ENCODE measurements at regions not wholly inside any gene's neighbourhood (a gene's known extent, or its start where the extent isn't known, plus 50 kb on each side); places are given as distances from the start of the nearest gene placed in this dataset.

DNA sequence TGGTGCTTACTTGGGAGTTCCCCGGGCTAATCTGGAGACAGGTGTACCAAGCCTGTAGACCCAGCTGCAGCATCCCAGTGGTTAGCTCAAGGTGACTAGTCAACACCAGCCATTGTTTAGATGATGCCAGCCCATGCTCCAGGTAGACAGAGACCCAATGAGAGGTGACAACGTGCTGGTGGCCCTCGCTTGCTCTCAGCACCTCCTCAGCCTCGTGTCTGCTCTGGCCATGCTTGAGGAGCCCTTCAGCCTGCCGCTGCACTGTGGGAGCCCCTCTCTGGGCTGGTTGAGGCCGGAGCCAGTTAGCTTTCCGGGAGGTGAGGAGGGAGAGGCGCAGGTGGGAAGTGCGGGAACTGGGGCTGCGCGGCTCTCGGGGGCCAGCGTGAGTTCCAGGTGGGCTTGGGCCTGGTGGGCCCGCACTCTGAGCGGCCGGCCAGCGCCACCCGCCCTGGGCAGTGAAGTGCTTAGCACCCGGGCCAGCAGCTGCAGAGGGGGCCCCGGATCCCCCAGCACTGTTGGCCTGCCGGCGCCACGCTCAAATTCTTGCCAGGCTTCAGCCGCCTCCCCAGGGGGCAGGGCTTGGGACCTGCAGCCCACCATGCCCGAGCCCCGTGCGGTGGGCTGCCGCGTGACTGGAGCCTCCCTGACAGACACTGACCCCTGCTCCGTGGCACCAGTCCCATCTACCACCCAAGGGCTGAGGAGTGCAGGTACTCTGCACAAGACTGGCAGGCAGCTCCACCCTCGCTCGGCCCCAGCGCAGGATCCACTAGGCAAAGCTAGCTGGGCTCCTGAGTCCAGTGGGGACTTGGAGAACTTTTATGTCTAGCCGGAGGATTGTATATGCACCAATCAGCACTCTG lies 85.9 kb upstream of the VSTM2B start:
- no peak for DNase-seq

- DNase-seq = no peak
These were observed 83.7 kb upstream of the VSTM2B start for GRCh38 chr19:29442094-29442493.

- no peak for DNase-seq
These were observed 82.9 kb upstream of the VSTM2B start for GRCh38 chr19:29442910-29443309.

GRCh38 chr19:29445246-29445645 lies 80.5 kb upstream of the VSTM2B start:
- DNase-seq = no peak

DNA sequence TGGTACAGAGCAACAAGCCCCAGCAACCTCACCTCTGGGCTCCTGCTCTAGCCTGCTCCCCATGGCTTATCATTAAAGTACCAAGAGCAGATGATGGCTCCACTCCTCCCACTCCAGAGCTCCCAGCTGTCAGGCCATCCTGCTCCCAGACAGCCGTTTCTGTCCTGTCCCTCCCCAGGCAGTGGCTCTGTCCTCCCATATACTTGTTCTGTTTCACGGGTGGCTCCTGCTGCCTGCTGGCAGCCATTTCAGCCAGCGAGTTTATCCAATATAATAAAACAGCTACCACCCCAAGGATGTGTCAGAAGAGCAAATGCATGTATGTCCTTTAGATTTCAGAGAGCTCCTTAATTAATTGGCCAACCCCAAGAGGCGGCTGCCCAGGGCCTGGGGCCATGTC lies 79.4 kb upstream of the VSTM2B start:
- no peak for DNase-seq

DNA sequence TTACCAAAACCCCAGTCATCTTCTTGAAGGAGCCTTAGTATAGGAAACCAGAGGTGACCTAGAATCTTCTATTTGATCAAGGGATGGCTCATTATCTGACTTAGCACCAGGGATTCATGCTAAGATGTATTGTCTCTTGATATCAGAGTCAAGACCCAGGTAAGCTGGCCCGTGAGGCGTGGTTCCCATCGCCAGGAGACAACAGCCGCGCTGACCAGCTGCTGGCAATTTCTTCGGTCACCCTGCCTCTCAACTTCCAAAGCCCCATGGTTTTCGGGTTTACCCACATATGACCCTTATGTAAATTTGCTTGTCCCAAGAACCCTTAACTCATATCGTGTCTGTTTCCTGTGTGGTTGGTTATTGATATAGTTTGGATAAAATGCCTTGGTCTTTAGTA lies 77.7 kb upstream of the VSTM2B start:
- no peak for DNase-seq

DNA sequence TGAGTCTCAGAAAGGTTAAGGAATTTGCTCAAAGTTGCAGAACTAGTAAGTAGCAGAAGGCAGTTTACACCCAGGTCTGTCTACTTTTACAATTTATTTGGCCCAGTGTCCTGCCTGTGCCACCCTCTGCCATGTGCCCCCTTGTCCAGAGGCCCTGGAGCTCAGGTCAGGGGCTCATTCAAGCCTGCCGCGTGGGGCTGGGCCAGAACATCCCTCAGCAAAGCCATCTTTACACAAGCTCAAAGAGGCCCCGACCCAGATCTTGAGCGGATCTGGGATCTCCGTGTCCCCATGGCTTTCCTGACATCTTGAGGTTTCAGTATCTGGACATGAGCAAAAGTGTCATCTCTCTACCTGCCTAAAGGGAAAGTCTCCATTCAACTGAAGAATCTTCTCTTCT lies 76.4 kb upstream of the VSTM2B start:
- no peak for DNase-seq

DNA sequence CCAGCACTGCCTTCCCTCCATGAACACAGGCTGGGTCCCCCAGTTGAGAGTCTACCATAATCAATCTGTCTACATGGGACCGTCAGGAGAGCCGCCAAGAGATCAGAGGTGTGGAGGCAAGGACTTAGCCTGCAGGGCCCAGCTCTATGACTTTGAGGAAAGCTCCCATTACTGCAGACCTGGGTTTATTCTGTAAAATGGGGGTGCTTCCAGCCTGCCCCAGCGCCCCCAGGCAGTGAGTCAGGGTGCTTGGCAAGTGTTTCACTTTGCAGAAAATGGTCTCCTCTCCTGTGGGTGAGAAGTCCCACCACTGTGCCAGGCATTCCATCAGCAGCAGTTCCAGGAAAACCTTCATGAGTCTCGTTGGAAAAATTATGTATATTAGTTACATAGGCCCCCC lies 75.5 kb upstream of the VSTM2B start:
- no peak for DNase-seq

GRCh38 chr19:29450812-29451211 lies 75.0 kb upstream of the VSTM2B start:
- DNase-seq = no peak

DNA sequence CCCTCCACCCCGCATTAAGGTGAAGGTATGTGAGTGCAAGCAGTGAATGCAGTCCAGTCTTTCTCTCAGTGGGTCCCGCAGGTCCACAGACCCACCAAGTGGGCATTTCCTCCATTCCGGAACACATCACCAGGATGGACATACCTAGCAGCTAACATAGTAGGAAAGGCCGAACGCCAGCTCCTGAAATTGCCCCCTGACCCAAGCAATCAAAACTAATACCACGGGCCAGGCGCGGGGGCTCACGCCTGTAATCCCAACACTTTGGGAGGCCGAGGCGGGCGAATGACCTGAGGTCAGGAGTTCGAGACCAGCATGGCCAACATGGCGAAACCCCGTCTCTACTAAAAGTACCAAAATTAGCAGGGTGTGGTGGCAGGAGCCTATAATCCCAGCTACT lies 71.7 kb upstream of the VSTM2B start:
- DNase-seq = no peak

DNA sequence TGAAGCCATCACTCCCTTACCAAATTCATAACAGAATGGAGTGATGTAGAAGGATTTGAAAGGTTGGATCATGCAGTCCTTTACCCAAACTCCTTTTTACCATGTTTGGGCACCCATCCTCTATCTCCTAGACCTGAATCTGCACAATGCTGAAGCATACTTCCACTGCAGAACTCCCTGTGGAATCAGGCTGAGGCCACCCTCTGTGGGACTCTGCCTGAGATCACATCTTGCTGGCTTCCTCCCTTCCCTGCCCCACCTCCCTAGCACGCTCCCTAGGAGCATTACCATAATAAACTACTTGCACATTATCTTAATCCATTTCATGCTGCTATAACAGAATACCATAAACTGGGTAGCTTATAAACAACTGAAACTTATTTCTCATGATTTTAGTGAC lies 68.4 kb upstream of the VSTM2B start:
- no peak for DNase-seq

GRCh38 chr19:29467824-29468401 lies 57.9 kb upstream of the VSTM2B start:
- DNase-seq = peak; percentile 7

DNA sequence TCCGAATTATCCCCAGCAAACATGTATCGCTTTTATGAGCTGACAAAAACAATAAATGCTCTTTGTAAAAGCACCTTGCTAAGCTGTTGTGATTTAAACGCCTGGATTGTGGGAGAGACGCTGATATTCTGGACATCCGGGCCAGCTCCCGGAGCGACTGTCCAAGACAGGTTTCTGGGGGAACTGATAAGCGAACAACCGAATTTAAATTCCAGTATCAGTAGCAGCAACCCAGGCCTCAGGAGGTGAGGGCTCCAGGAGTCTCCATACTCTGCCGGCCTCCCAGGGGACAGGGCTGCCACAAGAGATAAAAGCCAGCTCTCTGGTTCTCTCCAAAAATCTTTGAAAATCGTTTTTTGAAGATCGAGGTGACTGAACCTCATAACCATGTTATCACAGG lies 50.3 kb upstream of the VSTM2B start:
- DNase-seq = no peak
